HEK293 (cell line): ENCODE measurements at regions not wholly inside any gene's neighbourhood (a gene's known extent, or its start where the extent isn't known, plus 50 kb on each side); places are given as distances from the start of the nearest gene placed in this dataset.

Experiments
- BCL11B ChIP-seq: fragments of 450-650 bp; formaldehyde crosslinking; IDR thresholded peaks from 2 replicates; pipeline ENCODE4 v1.5.1; 2016; ENCODE audit warnings: low read depth, missing biosample characterization, missing genetic modification characterization
- FEZF1 ChIP-seq: fragments of 450-650 bp; formaldehyde crosslinking; IDR thresholded peaks from 2 replicates; pipeline ENCODE4 v1.5.1; 2016; ENCODE audit warnings: missing biosample characterization, missing genetic modification characterization
- TRIM28 ChIP-seq: IDR thresholded peaks from 2 replicates; pipeline ENCODE4 v1.6.1; 2011; ENCODE audit warnings: low read length, control low read depth, borderline replicate concordance
- WT1 ChIP-seq: fragments of 450-650 bp; formaldehyde crosslinking; IDR thresholded peaks from 2 replicates; pipeline ENCODE4 v1.5.1; 2016; ENCODE audit warnings: missing biosample characterization, missing genetic modification characterization
- ZNF155 ChIP-seq: fragments of 450-650 bp; formaldehyde crosslinking; IDR thresholded peaks from 2 replicates; pipeline ENCODE4 v1.5.1; 2016; ENCODE audit warnings: missing biosample characterization, missing genetic modification characterization
- ZNF274 ChIP-seq, 2 experiments: fragments of 200-500 bp in 1 of 2; fragments of 450-650 bp in 1 of 2; sonication (Bioruptor generic) in 1 of 2; formaldehyde crosslinking in 1 of 2; IDR thresholded peaks; 2 replicates each; pipeline versions ENCODE4 v1.5.1 to v1.6.1; 2014 to 2016; ENCODE audit warnings: borderline replicate concordance in 1 of 2, inconsistent platforms in 1 of 2, low read length in 1 of 2, missing biosample characterization in 1 of 2, missing genetic modification characterization in 1 of 2
- ZNF335 ChIP-seq: fragments of 450-650 bp; formaldehyde crosslinking; conservative IDR thresholded peaks from 2 replicates; pipeline ENCODE4 v1.5.1; 2016; ENCODE audit warnings: missing biosample characterization, missing genetic modification characterization
- ZNF341 ChIP-seq: fragments of 450-650 bp; formaldehyde crosslinking; IDR thresholded peaks from 2 replicates; pipeline ENCODE4; 2016; ENCODE audit warnings: low read depth, missing biosample characterization, missing genetic modification characterization
- ZNF423 ChIP-seq: fragments of 450-650 bp; formaldehyde crosslinking; IDR thresholded peaks from 2 replicates; pipeline ENCODE4 v1.5.1; 2016; ENCODE audit warnings: missing biosample characterization, missing genetic modification characterization
- ZNF426 ChIP-seq: fragments of 450-650 bp; formaldehyde crosslinking; IDR thresholded peaks from 2 replicates; pipeline ENCODE4 v1.5.1; 2017; ENCODE audit warnings: missing biosample characterization, missing genetic modification characterization, mild to moderate bottlenecking, inconsistent platforms, moderate library complexity
- ZNF433 ChIP-seq: fragments of 450-650 bp; formaldehyde crosslinking; IDR thresholded peaks from 2 replicates; pipeline ENCODE4 v1.5.1; 2016; ENCODE audit warnings: missing biosample characterization, missing genetic modification characterization, low read depth
- ZNF610 ChIP-seq: fragments of 450-650 bp; formaldehyde crosslinking; IDR thresholded peaks from 2 replicates; pipeline ENCODE4 v1.5.1; 2016; ENCODE audit warnings: missing biosample characterization, missing genetic modification characterization, borderline replicate concordance
- ZNF623 ChIP-seq: fragments of 450-650 bp; formaldehyde crosslinking; IDR thresholded peaks from 2 replicates; pipeline ENCODE4 v1.5.1; 2016; ENCODE audit warnings: missing biosample characterization, missing genetic modification characterization
- ZNF677 ChIP-seq: fragments of 450-650 bp; IDR thresholded peaks from 2 replicates; pipeline ENCODE4 v1.5.0; 2018; ENCODE audit warnings: missing biosample characterization, mild to moderate bottlenecking, missing genetic modification characterization, moderate library complexity
- ZNF837 ChIP-seq: fragments of 450-650 bp; formaldehyde crosslinking; IDR thresholded peaks from 2 replicates; pipeline ENCODE4 v1.5.1; 2016; ENCODE audit warnings: missing biosample characterization, missing genetic modification characterization
- TF ChIP-seq, protein P1 (sequence below): fragments of 450-650 bp; formaldehyde crosslinking; IDR thresholded peaks from 2 replicates; pipeline ENCODE4 v1.5.1; 2016; ENCODE audit warnings: missing biosample characterization, missing genetic modification characterization
- TF ChIP-seq, protein P2 (sequence below): fragments of 450-650 bp; formaldehyde crosslinking; conservative IDR thresholded peaks from 2 replicates; pipeline ENCODE4 v1.5.1; 2016; ENCODE audit warnings: low read depth, missing biosample characterization, missing genetic modification characterization
- TF ChIP-seq, protein P3 (sequence below): fragments of 450-650 bp; formaldehyde crosslinking; optimal IDR thresholded peaks from 2 replicates; pipeline ENCODE3; 2016; ENCODE audit warnings: missing biosample characterization, mild to moderate bottlenecking, missing genetic modification characterization
- TF ChIP-seq, protein P4 (sequence below): fragments of 450-650 bp; formaldehyde crosslinking; IDR thresholded peaks from 2 replicates; pipeline ENCODE4 v1.5.1; 2016; ENCODE audit warnings: missing biosample characterization, missing genetic modification characterization
- TF ChIP-seq, protein P5 (sequence below): fragments of 450-650 bp; formaldehyde crosslinking; IDR thresholded peaks from 2 replicates; pipeline ENCODE4 v1.5.1; 2017; ENCODE audit warnings: missing biosample characterization, missing genetic modification characterization
- TF ChIP-seq, protein P6 (sequence below): fragments of 450-650 bp; formaldehyde crosslinking; IDR thresholded peaks from 2 replicates; pipeline ENCODE4 v1.5.1; 2016; ENCODE audit warnings: missing biosample characterization, missing genetic modification characterization, borderline replicate concordance
- TF ChIP-seq, protein P7 (sequence below): fragments of 450-650 bp; formaldehyde crosslinking; IDR thresholded peaks from 2 replicates; pipeline ENCODE4 v1.5.1; 2016; ENCODE audit warnings: missing biosample characterization, missing genetic modification characterization

DNA sequence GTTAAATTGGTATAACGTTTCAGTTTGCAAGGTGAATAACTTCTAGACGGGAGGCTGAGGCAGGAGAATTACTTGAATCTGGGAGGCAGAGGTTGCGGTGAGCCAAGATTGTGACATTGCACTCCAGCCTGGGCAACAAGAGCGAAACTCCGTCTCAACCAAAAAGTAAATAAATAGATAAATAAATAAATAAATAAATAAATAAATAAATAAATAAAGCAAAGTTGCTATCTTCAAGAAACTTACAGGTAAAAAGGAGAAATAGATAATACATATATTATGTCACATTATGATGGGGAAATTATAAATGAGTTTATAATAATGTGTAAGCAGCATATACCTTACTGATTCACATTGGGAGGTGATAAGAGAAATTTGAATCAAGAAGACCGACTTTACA, 1966.0 kb downstream of the PCDH7 start (continued):
- TF ChIP-seq, protein P1, sequence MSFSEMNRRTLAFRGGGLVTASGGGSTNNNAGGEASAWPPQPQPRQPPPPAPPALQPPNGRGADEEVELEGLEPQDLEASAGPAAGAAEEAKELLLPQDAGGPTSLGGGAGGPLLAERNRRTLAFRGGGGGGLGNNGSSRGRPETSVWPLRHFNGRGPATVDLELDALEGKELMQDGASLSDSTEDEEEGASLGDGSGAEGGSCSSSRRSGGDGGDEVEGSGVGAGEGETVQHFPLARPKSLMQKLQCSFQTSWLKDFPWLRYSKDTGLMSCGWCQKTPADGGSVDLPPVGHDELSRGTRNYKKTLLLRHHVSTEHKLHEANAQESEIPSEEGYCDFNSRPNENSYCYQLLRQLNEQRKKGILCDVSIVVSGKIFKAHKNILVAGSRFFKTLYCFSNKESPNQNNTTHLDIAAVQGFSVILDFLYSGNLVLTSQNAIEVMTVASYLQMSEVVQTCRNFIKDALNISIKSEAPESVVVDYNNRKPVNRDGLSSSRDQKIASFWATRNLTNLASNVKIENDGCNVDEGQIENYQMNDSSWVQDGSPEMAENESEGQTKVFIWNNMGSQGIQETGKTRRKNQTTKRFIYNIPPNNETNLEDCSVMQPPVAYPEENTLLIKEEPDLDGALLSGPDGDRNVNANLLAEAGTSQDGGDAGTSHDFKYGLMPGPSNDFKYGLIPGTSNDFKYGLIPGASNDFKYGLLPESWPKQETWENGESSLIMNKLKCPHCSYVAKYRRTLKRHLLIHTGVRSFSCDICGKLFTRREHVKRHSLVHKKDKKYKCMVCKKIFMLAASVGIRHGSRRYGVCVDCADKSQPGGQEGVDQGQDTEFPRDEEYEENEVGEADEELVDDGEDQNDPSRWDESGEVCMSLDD: no peak
- TF ChIP-seq, protein P2, sequence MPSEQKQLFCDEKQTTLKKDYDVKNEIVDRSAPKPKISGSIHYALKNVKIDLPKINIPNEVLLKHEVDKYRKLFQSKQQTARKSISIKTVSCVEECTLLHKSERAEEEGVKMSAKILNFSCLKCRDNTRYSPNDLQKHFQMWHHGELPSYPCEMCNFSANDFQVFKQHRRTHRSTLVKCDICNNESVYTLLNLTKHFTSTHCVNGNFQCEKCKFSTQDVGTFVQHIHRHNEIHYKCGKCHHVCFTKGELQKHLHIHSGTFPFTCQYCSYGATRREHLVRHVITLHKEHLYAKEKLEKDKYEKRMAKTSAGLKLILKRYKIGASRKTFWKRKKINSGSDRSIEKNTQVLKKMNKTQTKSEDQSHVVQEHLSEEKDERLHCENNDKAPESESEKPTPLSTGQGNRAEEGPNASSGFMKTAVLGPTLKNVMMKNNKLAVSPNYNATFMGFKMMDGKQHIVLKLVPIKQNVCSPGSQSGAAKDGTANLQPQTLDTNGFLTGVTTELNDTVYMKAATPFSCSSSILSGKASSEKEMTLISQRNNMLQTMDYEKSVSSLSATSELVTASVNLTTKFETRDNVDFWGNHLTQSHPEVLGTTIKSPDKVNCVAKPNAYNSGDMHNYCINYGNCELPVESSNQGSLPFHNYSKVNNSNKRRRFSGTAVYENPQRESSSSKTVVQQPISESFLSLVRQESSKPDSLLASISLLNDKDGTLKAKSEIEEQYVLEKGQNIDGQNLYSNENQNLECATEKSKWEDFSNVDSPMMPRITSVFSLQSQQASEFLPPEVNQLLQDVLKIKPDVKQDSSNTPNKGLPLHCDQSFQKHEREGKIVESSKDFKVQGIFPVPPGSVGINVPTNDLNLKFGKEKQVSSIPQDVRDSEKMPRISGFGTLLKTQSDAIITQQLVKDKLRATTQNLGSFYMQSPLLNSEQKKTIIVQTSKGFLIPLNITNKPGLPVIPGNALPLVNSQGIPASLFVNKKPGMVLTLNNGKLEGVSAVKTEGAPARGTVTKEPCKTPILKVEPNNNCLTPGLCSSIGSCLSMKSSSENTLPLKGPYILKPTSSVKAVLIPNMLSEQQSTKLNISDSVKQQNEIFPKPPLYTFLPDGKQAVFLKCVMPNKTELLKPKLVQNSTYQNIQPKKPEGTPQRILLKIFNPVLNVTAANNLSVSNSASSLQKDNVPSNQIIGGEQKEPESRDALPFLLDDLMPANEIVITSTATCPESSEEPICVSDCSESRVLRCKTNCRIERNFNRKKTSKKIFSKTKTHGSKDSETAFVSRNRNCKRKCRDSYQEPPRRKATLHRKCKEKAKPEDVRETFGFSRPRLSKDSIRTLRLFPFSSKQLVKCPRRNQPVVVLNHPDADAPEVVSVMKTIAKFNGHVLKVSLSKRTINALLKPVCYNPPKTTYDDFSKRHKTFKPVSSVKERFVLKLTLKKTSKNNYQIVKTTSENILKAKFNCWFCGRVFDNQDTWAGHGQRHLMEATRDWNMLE (tag by site-specific recombination): peak; percentile 64
- no peak for TF ChIP-seq ZNF677 (tag by site-specific recombination)
- TF ChIP-seq ZNF837 (tag by site-specific recombination): no peak
- TF ChIP-seq ZNF426: peak; percentile 57
- TF ChIP-seq, protein P3, sequence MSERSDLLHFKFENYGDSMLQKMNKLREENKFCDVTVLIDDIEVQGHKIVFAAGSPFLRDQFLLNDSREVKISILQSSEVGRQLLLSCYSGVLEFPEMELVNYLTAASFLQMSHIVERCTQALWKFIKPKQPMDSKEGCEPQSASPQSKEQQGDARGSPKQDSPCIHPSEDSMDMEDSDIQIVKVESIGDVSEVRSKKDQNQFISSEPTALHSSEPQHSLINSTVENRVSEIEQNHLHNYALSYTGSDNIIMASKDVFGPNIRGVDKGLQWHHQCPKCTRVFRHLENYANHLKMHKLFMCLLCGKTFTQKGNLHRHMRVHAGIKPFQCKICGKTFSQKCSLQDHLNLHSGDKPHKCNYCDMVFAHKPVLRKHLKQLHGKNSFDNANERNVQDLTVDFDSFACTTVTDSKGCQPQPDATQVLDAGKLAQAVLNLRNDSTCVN (tag by site-specific recombination): no peak
- TF ChIP-seq, protein P4, sequence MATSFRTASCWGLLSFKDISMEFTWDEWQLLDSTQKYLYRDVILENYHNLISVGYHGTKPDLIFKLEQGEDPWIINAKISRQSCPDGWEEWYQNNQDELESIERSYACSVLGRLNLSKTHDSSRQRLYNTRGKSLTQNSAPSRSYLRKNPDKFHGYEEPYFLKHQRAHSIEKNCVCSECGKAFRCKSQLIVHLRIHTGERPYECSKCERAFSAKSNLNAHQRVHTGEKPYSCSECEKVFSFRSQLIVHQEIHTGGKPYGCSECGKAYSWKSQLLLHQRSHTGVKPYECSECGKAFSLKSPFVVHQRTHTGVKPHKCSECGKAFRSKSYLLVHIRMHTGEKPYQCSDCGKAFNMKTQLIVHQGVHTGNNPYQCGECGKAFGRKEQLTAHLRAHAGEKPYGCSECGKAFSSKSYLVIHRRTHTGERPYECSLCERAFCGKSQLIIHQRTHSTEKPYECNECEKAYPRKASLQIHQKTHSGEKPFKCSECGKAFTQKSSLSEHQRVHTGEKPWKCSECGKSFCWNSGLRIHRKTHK: no peak
- no peak for TF ChIP-seq ZNF341 (tag by site-specific recombination)
- no peak for TF ChIP-seq ZNF423 (tag by site-specific recombination)
- TF ChIP-seq, protein P5, sequence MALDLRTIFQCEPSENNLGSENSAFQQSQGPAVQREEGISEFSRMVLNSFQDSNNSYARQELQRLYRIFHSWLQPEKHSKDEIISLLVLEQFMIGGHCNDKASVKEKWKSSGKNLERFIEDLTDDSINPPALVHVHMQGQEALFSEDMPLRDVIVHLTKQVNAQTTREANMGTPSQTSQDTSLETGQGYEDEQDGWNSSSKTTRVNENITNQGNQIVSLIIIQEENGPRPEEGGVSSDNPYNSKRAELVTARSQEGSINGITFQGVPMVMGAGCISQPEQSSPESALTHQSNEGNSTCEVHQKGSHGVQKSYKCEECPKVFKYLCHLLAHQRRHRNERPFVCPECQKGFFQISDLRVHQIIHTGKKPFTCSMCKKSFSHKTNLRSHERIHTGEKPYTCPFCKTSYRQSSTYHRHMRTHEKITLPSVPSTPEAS (tag by site-specific recombination): no peak
- TF ChIP-seq, protein P6, sequence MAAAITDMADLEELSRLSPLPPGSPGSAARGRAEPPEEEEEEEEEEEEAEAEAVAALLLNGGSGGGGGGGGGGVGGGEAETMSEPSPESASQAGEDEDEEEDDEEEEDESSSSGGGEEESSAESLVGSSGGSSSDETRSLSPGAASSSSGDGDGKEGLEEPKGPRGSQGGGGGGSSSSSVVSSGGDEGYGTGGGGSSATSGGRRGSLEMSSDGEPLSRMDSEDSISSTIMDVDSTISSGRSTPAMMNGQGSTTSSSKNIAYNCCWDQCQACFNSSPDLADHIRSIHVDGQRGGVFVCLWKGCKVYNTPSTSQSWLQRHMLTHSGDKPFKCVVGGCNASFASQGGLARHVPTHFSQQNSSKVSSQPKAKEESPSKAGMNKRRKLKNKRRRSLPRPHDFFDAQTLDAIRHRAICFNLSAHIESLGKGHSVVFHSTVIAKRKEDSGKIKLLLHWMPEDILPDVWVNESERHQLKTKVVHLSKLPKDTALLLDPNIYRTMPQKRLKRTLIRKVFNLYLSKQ (tag by site-specific recombination): no peak
- no peak for TF ChIP-seq ZNF335 (tag by site-specific recombination)
- TF ChIP-seq ZNF610 (tag by site-specific recombination): no peak
- no peak for TF ChIP-seq WT1 (tag by site-specific recombination)
- TF ChIP-seq ZNF155 (tag by site-specific recombination): no peak
- no peak for TF ChIP-seq ZNF274 (IDR thresholded peaks at IDR 0.05; ENCODE audit: low read length)
- TF ChIP-seq ZNF274 (tag by site-specific recombination; IDR thresholded peaks at IDR 0.05; ENCODE audit: borderline replicate concordance): no peak
- 0 out of 2 replicates have a peak, but pooled peaks have one; percentile 25 for TF ChIP-seq ZNF433 (tag by site-specific recombination)
- no peak for TF ChIP-seq TRIM28
- TF ChIP-seq FEZF1 (tag by site-specific recombination): no peak
- TF ChIP-seq, protein P7, sequence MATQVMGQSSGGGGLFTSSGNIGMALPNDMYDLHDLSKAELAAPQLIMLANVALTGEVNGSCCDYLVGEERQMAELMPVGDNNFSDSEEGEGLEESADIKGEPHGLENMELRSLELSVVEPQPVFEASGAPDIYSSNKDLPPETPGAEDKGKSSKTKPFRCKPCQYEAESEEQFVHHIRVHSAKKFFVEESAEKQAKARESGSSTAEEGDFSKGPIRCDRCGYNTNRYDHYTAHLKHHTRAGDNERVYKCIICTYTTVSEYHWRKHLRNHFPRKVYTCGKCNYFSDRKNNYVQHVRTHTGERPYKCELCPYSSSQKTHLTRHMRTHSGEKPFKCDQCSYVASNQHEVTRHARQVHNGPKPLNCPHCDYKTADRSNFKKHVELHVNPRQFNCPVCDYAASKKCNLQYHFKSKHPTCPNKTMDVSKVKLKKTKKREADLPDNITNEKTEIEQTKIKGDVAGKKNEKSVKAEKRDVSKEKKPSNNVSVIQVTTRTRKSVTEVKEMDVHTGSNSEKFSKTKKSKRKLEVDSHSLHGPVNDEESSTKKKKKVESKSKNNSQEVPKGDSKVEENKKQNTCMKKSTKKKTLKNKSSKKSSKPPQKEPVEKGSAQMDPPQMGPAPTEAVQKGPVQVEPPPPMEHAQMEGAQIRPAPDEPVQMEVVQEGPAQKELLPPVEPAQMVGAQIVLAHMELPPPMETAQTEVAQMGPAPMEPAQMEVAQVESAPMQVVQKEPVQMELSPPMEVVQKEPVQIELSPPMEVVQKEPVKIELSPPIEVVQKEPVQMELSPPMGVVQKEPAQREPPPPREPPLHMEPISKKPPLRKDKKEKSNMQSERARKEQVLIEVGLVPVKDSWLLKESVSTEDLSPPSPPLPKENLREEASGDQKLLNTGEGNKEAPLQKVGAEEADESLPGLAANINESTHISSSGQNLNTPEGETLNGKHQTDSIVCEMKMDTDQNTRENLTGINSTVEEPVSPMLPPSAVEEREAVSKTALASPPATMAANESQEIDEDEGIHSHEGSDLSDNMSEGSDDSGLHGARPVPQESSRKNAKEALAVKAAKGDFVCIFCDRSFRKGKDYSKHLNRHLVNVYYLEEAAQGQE: peak; percentile 38; the same call in 1 of the 2 replicates
- TF ChIP-seq BCL11B: no peak
- TF ChIP-seq ZNF623 (tag by site-specific recombination): peak; percentile 37; the same call in 1 of the 2 replicates
